ENCODE measurements at regions not wholly inside any gene's neighbourhood (a gene's known extent, or its start where the extent isn't known, plus 50 kb on each side); places are given as distances from the start of the nearest gene placed in this dataset.
"Not testable (repeated sequence)": the region's sequence is repeated elsewhere in the genome, so short reads cannot be mapped to it uniquely, and the experiment has no call there.

- DNase-seq = no peak
These were observed 197.0 kb upstream of the CFAP20DC start for GRCh38 chr3:59246719-59247401.

- no peak for DNase-seq
These were observed 196.2 kb upstream of the CFAP20DC start for GRCh38 chr3:59245859-59246501.

- no peak for DNase-seq
These were observed 195.6 kb upstream of the CFAP20DC start for GRCh38 chr3:59245300-59245858.

DNA sequence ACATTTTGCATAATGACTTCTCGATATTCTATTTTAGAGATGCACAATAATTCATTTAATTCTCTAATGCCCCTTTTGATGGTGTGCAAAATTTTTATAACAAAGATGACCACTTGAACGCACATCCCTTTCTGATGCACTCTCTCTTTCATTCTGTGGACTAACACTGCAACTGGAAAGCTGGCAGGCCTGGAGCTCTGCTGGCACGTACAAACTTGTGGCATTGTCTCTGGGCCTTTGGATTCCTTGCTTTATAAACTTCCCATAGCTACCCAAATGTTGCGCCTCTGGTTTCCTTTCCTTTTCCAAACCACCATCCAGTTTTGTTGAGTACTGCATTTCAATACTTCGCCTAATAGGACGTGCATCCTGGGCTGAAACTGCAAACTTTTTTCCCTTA, 194.5 kb upstream of the CFAP20DC start:
- no peak for DNase-seq

DNA sequence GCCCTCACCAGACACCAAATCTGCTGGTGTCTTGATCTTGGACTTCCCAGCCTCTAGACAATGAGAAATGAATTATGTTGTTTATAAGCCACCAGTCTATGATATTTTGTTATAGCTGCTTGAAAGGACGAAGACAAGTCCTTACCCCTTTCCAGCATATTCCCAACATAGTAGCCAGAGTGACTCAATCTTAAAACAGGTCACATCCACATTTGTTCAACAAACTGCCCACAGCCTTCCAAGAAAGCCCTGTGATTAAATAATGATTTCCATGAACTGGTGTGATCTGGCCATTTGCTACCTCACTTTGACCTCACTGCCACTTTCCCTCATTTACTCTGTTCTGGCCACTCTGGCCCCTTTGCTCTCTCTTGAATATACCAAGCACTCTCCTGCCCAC, 193.7 kb upstream of the CFAP20DC start:
- no peak for DNase-seq

- no peak for DNase-seq
These were observed 190.9 kb upstream of the CFAP20DC start for GRCh38 chr3:59240666-59241255.

- no peak for DNase-seq
These were observed 187.3 kb upstream of the CFAP20DC start for GRCh38 chr3:59237121-59237520.

DNA sequence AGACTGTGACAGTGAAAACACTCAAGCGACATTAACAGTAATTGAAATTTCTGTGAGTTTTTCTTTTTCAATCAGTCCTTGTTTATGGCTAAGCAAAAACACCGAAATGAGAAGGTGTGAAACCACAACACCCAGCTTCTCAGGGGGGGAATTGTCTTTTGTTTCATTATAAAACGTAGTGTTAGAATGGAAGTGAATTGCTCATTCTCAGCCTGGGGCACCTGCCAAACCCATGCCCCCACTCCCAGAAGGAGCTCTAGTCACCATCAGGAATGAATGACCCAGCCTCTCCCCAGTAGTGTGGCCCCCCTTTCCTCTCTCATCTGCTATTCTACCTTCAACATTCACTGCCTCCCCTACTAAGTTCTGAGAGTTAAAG, 185.8 kb upstream of the CFAP20DC start:
- DNase-seq = no peak

- no peak for DNase-seq
These were observed 185.2 kb upstream of the CFAP20DC start for GRCh38 chr3:59234884-59235633.

DNA sequence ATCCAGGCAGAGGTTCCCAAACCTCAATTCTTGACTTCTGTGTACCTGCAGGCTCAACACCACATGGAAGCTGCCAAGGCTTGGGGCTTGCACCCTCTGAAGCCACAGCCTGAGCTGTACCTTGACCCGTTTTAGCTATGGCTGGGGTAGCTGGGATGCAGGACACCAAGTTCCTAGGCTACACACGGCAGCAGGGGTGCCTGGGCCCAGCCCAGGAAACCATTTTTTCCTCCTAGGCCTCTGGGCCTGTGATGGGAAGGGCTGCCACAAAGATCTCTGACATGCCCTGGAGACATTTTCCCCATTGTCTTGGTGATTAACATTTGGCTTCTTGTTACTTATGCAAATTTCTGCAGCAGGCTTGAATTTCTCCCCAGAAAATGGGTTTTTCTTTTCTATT, 180.6 kb upstream of the CFAP20DC start:
- DNase-seq = not testable (repeated sequence)

- DNase-seq = no peak
These were observed 164.0 kb upstream of the CFAP20DC start for GRCh38 chr3:59213860-59214259.

DNA sequence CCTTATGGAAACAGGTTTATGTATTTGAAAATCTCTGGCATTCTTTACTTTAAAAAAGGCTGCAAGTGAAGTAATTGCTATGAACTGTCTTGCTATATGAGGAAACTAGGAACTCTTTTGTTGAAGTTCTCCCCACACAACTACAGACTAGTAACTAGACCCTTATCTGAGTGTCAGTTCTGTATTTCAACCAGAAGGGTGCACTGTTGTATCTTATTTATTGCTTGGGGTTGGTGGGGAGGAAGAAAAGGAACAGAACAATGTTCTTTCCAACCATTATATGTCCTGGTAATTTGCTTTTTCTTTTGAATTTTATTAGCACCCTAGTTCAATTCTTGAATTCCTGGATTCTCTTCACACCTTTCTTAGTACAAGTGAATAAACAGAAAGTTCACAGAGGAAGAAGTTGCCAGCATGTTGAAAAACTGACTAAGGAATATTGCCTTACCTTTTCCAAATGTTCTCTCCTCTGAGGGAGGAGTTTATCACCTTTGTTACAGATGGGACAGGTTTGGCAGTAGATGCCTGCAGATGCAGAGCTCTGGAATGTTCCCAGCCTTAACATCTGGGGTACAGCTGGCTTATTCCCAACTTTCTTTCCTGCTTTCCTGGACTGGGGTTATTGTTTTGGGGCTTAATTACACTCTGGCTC, 162.4 kb upstream of the CFAP20DC start:
- no peak for DNase-seq

DNA sequence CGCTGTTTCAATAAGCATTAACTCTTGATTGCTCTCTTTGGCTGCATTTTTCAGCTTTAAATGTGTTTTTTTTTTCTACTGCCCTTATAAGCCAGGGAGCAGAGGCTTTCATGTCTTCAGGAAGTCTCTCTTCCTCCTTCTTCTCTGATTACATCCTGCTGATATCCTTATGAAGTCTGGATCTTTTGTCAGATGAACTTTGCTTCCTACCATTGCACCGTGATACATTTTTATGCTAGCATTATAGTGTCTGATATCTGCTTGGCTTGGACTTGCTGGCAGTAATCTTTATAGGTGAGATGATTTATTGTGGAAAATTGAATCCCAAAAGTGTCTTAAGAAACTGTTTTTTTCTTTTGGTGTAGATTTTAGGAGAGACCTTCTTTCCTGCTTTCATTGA, 160.4 kb upstream of the CFAP20DC start:
- DNase-seq = no peak

DNA sequence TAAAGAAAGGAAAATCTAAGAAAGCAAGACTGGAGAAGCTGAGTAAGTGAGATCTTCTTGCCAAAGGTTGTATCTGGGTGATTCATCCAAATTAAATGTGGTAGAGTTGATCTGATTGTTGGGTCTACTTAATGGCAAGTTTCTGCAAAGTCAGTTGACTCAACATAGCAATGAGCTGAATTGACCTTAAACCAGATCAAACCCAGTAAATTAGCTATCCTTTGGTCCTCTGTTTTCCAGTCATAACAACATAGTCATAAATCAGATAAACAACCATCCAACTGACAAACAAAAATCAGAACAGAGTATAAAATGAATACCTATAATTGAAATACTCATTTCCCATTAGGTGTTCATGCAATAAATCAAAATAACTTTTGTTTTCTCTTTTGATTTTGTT, 142.6 kb upstream of the CFAP20DC start:
- no peak for DNase-seq

DNA sequence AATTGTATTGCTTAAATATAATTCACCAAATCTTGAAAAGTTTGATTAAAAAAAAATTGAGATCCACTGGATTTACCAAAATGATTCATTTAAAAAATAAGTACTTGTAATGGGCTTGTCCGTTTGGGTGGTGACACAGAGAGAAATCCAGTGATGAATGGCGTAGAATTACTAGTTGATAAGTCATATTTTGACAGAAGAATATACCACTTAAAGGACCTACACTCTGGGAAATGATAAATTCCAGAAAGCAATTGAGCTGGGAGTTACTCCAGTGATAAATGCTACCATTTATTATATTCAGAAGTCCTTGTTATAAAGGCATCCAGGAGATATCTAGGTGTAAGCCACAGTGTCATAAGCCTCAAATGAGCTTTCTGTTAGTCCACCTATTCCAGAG, 141.8 kb upstream of the CFAP20DC start:
- DNase-seq = no peak

DNA sequence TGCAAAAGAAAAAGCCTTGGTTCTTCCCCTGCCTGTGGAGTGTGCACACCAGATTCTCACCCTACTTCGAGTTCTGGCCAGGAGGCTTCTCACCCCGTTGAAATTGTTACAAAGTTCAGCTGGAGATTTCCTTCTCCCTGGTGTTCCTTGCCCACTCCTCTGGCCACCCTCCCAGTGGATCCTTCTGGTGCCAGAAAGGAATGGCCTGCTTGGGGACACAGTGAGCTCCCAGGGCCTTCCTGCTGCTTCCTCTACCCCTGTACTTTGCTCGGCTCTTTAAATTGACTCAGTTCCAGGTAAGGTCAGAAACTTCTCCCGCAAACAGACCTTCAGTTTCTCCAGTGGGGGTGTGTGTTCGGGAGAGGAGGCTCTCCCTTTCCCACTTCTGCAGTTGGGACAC, 140.1 kb upstream of the CFAP20DC start:
- DNase-seq = no peak

GRCh38 chr3:59189526-59189925, 139.7 kb upstream of the CFAP20DC start:
- no peak for DNase-seq

DNA sequence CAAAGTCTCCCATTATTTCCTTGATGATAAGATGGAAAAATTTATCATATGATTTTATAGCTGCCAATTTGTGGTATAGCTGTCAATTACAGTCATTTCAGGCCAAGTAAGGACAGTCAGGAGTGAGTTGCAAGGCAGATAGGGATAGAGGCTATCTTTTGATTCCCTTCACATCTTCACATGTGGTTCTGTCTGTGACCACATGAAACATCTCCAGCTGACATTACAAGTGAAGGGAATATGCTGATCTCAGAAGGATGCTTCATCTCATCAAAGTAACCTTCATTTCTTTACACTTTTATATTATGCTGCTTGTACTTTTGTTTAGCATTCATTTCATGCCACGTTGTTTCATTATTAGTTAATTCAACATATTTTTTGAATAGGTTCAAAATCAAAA, 136.9 kb upstream of the CFAP20DC start:
- no peak for DNase-seq

DNA sequence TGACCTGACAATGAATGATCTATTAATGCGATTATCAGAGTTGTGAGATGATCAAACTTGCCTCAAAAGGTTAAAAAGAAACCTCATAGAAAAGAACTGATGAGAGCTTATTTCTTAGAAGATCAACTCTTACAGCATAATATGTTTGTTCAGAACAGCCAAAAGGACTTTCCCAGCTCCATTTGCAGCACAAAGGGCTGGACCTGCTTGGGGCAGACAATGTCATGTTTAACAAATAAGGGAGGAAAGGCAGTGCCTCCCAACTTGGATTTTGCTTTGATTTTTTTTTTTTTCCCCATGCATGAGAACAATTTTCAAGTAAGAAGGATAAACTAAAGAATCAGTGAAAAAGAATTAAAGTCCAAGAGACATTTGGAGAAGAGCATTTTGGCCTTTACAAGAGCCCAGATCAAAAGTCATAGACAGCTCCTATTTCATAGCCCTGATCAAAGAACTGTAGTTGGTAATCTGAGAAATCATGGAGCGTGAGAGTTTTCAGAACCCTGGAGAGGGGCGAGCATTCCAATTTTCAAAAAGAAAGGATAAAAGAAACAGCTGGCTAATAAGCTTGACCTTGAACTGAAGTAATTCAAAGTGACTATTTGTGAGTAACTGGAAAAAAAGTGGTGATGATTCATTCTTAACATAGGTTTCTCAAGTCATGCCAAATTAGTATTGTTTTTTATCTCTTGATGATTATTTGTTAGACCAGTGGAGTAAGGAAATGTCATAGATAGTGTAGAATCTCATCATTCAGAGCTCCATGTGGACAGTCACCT, 136.0 kb upstream of the CFAP20DC start:
- DNase-seq = no peak

GRCh38 chr3:59180006-59180405, 130.2 kb upstream of the CFAP20DC start:
- DNase-seq = no peak

GRCh38 chr3:59178698-59179097, 128.9 kb upstream of the CFAP20DC start:
- no peak for DNase-seq

- no peak for DNase-seq
These were observed 121.7 kb upstream of the CFAP20DC start for GRCh38 chr3:59171491-59171890.

Data from activated CD4-positive, alpha-beta T cell treated with anti-CD3 and anti-CD28 coated beads, Interleukin-2, amount 50 U/mL, for 4 hours (primary cell).